GM12872 (cell line): ENCODE measurements at regions not wholly inside any gene's neighbourhood (a gene's known extent, or its start where the extent isn't known, plus 50 kb on each side); places are given as distances from the start of the nearest gene placed in this dataset.

ENCODE experiments used
- CTCF ChIP-seq: IDR thresholded peaks from 3 replicates; pipeline ENCODE4 v1.5.1; 2011; ENCODE audit warnings: low read depth, mild to moderate bottlenecking, low read length, moderate library complexity; ENCODE audit not compliant: insufficient read depth

GRCh38 chr10:44326474-44327030 is 58.3 kb downstream of the CXCL12 start:
- TF ChIP-seq CTCF = no peak

- no peak for TF ChIP-seq CTCF
Measured at GRCh38 chr10:44325596-44326307, 59.1 kb downstream of the CXCL12 start.

GRCh38 chr10:44325157-44325556 is 59.7 kb downstream of the CXCL12 start:
- no peak for TF ChIP-seq CTCF

- no peak for TF ChIP-seq CTCF
Measured at GRCh38 chr10:44323838-44324237, 61.1 kb downstream of the CXCL12 start.

- no peak for TF ChIP-seq CTCF
Measured at GRCh38 chr10:44322137-44322536, 62.8 kb downstream of the CXCL12 start.

GRCh38 chr10:44320756-44321155 is 64.1 kb downstream of the CXCL12 start:
- TF ChIP-seq CTCF = no peak

- TF ChIP-seq CTCF = no peak
Measured at GRCh38 chr10:44317856-44318255, 67.0 kb downstream of the CXCL12 start.

- TF ChIP-seq CTCF = no peak
Measured at GRCh38 chr10:44316922-44317215, 68.0 kb downstream of the CXCL12 start.
